Activated T-helper 2 cell treated with anti-CD3 and anti-CD28 coated beads, Interferon-gamma antibody, Interleukin-2, Interleukin-4, amounts not matched to agents 10 μg/mL and 5 μg/mL and 100 μg/mL, durations not matched to agents 14 hours and 24 hours and 36 hours (primary cell): ENCODE measurements at regions not wholly inside any gene's neighbourhood (a gene's known extent, or its start where the extent isn't known, plus 50 kb on each side); places are given as distances from the start of the nearest gene placed in this dataset.
"Not testable (repeated sequence)": the region's sequence is repeated elsewhere in the genome, so short reads cannot be mapped to it uniquely, and the experiment has no call there.

ENCODE experiments used
- DNase-seq: peaks from one replicate; pipeline ENCODE4 v3.0.0; 2021; ENCODE audit warnings: low spot score
- H3K27ac Mint-ChIP-seq: one replicate; pipeline ENCODE4 v1.8.0; 2021; ENCODE audit warnings: mixed read lengths
- H3K27me3 Mint-ChIP-seq: one replicate; pipeline ENCODE4 v1.8.0; 2021; ENCODE audit warnings: low read depth, mixed read lengths
- H3K36me3 Mint-ChIP-seq: one replicate; pipeline ENCODE4 v1.8.0; 2021; ENCODE audit warnings: low read depth, mixed read lengths
- H3K4me1 Mint-ChIP-seq: one replicate; pipeline ENCODE4 v1.8.0; 2021; ENCODE audit warnings: low read depth, mixed read lengths
- H3K4me3 Mint-ChIP-seq: one replicate; pipeline ENCODE4 v1.8.0; 2021; ENCODE audit warnings: low read depth, mild to moderate bottlenecking, moderate library complexity, mixed read lengths
- H3K9me3 Mint-ChIP-seq: one replicate; pipeline ENCODE4 v1.8.0; 2021; ENCODE audit warnings: mixed read lengths
- intact Hi-C: fragments of 100-400 bp; cut with micrococcal nuclease; formaldehyde crosslinking; loops from one replicate; pipeline ENCODE4 v1.15.1; 2023

- intact Hi-C loops = no loop called here
- no peaks in the 10 kb centered on the region for H3K36me3 Mint-ChIP-seq
- DNase-seq = no peak
- peaks cover 2% of the 10 kb centered on the region for H3K4me1 Mint-ChIP-seq
- H3K27ac Mint-ChIP-seq = no peak overlapping the region
- no peaks in the 10 kb centered on the region for H3K9me3 Mint-ChIP-seq
- H3K4me3 Mint-ChIP-seq = no peak overlapping the region
- H3K27me3 Mint-ChIP-seq = no peaks in the 10 kb centered on the region
Observed at GRCh38 chr12:131309700-131310099, 356.0 kb downstream of the ADGRD1 start.

GRCh38 chr12:131310227-131310969, 356.7 kb downstream of the ADGRD1 start:
- intact Hi-C loops, H3K4me3 Mint-ChIP-seq, H3K4me1 Mint-ChIP-seq, H3K27ac Mint-ChIP-seq, DNase-seq, H3K36me3 Mint-ChIP-seq, H3K9me3 Mint-ChIP-seq, H3K27me3 Mint-ChIP-seq: not testable (repeated sequence)

- H3K4me3 Mint-ChIP-seq, H3K4me1 Mint-ChIP-seq, H3K27ac Mint-ChIP-seq, H3K27me3 Mint-ChIP-seq, H3K36me3 Mint-ChIP-seq, intact Hi-C loops, DNase-seq, H3K9me3 Mint-ChIP-seq: not testable (repeated sequence)
Observed at GRCh38 chr12:131311279-131311722, 357.6 kb downstream of the ADGRD1 start.

- no peak for DNase-seq
- H3K4me1 Mint-ChIP-seq = peaks cover 2% of the 10 kb centered on the region
- no peaks in the 10 kb centered on the region for H3K27me3 Mint-ChIP-seq
- no peaks in the 10 kb centered on the region for H3K36me3 Mint-ChIP-seq
- intact Hi-C loops = no loop called here
- H3K4me3 Mint-ChIP-seq = no peak overlapping the region
- no peak overlapping the region for H3K27ac Mint-ChIP-seq
- H3K9me3 Mint-ChIP-seq = no peaks in the 10 kb centered on the region
Observed at GRCh38 chr12:131311764-131312163, 358.1 kb downstream of the ADGRD1 start.

- DNase-seq, H3K9me3 Mint-ChIP-seq, H3K4me3 Mint-ChIP-seq, H3K27ac Mint-ChIP-seq, H3K27me3 Mint-ChIP-seq, H3K36me3 Mint-ChIP-seq, intact Hi-C loops, H3K4me1 Mint-ChIP-seq: not testable (repeated sequence)
Observed at GRCh38 chr12:131312382-131312781, 358.7 kb downstream of the ADGRD1 start.

DNA sequence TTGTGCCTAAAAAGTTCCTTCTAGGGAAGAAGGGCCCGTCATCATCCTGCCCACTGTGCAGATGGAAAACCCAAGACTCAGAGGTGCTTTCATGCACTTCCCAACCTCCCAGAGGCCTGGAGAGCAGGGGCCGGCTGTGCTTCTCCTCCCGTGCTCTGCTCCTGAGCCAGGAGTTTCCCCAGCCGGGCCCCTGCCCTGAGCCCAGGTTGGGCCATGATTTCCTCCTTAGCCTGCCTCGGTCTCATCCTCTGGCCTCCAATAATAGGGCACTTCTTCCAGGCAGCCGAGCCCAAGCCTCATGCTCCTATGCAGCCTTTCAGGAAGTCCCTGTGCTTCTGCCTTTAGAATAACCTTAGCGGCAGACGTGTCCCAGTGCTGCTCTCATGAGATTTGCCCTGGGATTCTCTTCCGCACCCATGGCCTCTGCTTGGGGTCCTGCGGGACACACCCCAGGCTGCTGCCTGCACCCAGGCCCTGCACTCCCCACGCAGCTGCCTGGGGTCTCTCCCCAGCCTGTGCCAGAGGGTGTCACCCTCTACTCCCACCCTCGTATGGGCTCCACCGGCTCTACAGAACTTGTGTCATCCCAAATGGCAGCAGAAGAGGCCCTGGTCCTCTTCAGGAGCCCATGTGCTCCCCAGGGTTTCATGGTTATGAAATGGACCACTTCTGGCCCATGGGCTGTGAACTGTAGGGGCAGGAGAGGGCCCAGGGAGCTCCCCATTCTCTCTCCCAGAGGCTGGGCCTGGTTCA, 359.3 kb downstream of the ADGRD1 start:
- Mint-ChIP-seq H3K36me3 (no peaks in the 10 kb centered on the region), H3K27me3 (no peaks in the 10 kb centered on the region), H3K4me1 (peaks cover 2% of the 10 kb centered on the region), H3K27ac (no peak overlapping the region), H3K4me3 (no peak overlapping the region), H3K9me3 (peaks cover 4% of the 10 kb centered on the region)
- no peak for DNase-seq
- intact Hi-C loops = no loop called here

GRCh38 chr12:131313635-131314034, 359.9 kb downstream of the ADGRD1 start:
- peaks cover 2% of the 10 kb centered on the region for H3K4me1 Mint-ChIP-seq
- no peak for DNase-seq
- intact Hi-C loops = no loop called here

DNA sequence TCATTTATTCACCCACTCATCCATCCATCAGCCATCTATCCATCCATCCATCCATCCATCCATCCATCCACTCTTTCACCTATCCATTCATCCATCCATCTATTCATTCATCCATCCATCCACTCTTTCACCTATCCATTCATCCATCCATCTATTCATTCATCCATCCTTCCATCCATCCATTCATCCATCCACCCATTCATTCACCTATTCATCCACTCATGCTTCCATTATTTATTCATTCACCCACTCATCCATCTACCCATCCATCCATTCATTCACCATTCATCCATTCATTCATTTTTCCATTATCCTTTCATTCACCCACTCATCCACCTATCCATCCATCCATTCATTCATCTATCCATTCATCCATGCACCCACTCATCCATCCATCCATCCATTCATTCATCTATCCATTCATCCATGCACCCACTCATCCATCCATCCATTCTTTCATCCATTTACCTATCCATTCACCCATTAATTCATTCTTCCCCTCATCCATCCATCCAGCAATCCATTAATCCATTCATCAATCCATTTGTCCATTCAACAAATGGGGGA, 360.9 kb downstream of the ADGRD1 start:
- Mint-ChIP-seq H3K36me3 (no peaks in the 10 kb centered on the region), H3K27ac (no peak overlapping the region), H3K27me3 (no peaks in the 10 kb centered on the region), H3K9me3 (peaks cover 20% of the 10 kb centered on the region), H3K4me1 (peaks cover 2% of the 10 kb centered on the region), H3K4me3 (no peak overlapping the region)
- DNase-seq = no peak
- intact Hi-C loops = no loop called here

More at GRCh38 chr12:131313635-131314034, 359.9 kb downstream of the ADGRD1 start:
- Mint-ChIP-seq H3K4me3 (no peak overlapping the region), H3K36me3 (no peaks in the 10 kb centered on the region), H3K27me3 (no peaks in the 10 kb centered on the region), H3K9me3 (peaks cover 11% of the 10 kb centered on the region), H3K27ac (no peak overlapping the region)

DNA sequence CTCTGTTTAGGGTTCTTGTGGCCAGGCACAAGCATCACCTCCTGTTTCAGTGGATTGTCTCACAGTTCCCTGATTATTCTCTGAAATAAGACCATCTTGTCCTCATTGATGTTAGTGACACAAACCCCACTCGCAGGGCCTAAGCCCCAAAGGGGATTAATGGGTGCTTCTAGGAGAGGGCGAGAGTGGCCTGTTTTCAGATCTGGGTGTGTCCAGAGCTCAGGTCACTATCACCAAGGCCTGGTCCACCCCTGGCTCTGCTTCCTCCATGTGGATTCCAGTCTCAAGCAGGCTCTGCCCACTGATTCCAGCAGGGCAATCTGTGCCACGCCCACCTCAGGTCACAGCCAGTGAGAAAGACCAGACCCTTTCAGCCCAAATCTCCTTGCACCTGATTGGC, 361.9 kb downstream of the ADGRD1 start:
- no peak for DNase-seq
- H3K27ac Mint-ChIP-seq = no peak overlapping the region
- H3K27me3 Mint-ChIP-seq = no peaks in the 10 kb centered on the region
- peaks cover 2% of the 10 kb centered on the region for H3K4me1 Mint-ChIP-seq
- H3K9me3 Mint-ChIP-seq = peaks cover 24% of the 10 kb centered on the region
- no peak overlapping the region for H3K4me3 Mint-ChIP-seq
- H3K36me3 Mint-ChIP-seq = no peaks in the 10 kb centered on the region
- intact Hi-C loops = no loop called here

DNA sequence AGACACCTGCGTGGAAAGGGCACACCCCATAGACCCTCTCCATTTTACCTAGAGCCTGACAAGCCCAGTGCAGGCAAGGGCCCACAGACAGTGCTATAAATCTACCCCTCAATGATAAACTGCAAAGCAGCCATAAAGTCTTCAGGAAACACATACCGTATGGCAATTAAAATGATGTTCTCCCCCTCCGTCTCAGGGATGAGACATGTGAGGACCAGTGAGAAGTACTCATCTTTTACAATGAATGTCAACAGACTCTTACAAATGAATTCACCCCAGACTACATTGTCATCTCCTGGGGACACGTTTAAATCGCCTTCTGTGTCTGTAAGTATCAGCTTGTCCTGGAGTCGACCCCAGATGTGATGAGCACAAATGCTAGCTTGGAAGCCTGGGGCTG, 362.7 kb downstream of the ADGRD1 start:
- no peaks in the 10 kb centered on the region for H3K27me3 Mint-ChIP-seq
- no peak overlapping the region for H3K4me3 Mint-ChIP-seq
- intact Hi-C loops = no loop called here
- no peak overlapping the region for H3K27ac Mint-ChIP-seq
- H3K36me3 Mint-ChIP-seq = no peaks in the 10 kb centered on the region
- H3K9me3 Mint-ChIP-seq = peaks cover 27% of the 10 kb centered on the region
- no peak for DNase-seq
- peaks cover 2% of the 10 kb centered on the region for H3K4me1 Mint-ChIP-seq

DNA sequence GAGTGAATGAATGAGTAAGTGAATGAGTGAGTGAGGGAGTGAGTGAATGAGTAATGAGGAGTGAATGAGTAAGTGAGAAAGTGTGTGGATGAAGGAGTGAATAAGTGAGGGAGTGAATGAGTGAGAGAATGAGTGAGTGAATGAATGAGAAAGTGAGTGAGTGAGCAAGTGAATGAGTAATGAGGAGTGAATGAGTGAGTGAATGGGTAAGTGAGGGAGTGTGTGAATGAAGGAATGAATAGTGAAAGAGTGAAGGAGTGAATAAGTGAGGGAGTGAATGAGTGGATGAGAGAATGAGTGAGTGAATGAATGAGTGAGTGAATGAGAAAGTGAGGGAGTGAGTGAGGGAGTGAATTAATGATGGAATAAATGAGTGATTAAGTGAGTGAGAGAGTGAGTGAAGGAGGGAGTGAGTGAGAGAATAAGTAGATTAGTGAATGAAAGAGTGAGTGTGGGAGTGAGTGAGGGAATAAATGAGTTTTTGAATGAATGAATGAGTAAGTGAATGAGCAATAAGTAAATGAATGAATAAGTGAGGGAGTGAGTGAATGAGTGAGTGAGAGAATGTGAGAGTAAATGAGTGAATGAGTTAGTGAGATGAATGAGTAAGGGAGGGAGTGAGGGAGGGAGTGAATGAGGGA, 364.5 kb downstream of the ADGRD1 start:
- Mint-ChIP-seq H3K27me3 (no peaks in the 10 kb centered on the region), H3K27ac (no peak overlapping the region), H3K4me1 (no peaks in the 10 kb centered on the region), H3K4me3 (no peak overlapping the region), H3K9me3 (peaks cover 30% of the 10 kb centered on the region), H3K36me3 (no peaks in the 10 kb centered on the region)
- DNase-seq = no peak
- intact Hi-C loops = no loop called here

DNA sequence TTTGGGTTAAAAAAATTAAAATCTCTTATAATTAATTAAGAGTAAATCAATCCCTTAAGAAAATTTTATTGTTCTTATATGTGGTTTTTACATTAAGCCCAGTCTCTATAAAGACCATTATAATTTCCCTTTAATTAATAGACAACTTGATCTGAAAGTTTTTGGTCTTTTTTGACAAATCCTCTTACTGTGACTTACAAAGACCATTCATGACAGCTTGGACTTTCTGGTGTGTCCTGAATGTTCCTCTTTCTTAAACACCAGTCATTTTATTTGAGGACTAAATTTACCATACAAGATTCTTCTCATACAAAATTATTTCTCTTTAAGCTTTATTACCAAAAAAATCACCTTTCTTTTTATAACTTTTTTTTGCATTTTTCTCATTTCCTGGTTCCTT, 368.3 kb downstream of the ADGRD1 start:
- no peak overlapping the region for H3K27ac Mint-ChIP-seq
- DNase-seq = no peak
- H3K27me3 Mint-ChIP-seq = no peaks in the 10 kb centered on the region
- intact Hi-C loops = no loop called here
- no peak overlapping the region for H3K4me3 Mint-ChIP-seq
- H3K9me3 Mint-ChIP-seq = peaks cover 30% of the 10 kb centered on the region
- no peaks in the 10 kb centered on the region for H3K4me1 Mint-ChIP-seq
- no peaks in the 10 kb centered on the region for H3K36me3 Mint-ChIP-seq

DNA sequence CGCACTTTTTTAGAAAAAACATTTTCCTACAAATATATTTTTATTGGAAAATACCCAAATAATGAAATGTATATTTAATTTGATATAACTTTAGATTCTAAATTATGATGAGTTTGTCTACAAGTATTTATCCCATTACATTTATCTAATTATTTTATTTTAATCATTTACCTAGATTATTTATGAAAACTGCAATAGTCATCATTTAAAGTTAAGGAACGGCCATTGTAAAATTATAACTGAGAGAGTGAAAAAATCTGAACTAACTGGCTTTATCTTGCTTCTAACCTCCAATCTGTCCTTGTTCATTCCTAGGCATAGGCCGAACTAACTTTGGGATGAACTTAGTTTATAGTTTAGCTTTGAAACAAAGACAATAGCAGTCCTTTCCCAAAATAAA, 368.8 kb downstream of the ADGRD1 start:
- H3K36me3 Mint-ChIP-seq, H3K4me1 Mint-ChIP-seq, DNase-seq, H3K27me3 Mint-ChIP-seq, H3K4me3 Mint-ChIP-seq, intact Hi-C loops, H3K27ac Mint-ChIP-seq: not testable (repeated sequence)
- peaks cover 30% of the 10 kb centered on the region for H3K9me3 Mint-ChIP-seq
